Chondrocyte (in vitro differentiated cells): ENCODE measurements at regions not wholly inside any gene's neighbourhood (a gene's known extent, or its start where the extent isn't known, plus 50 kb on each side); places are given as distances from the start of the nearest gene placed in this dataset.

Experiments
- DNase-seq: peaks from one replicate; pipeline ENCODE4 v3.0.0; 2021; ENCODE audit warnings: mixed read lengths, low spot score
- H3K27ac Mint-ChIP-seq: one replicate; pipeline ENCODE4 v1.8.0; 2021; ENCODE audit warnings: mild to moderate bottlenecking, moderate library complexity, mixed read lengths; ENCODE audit not compliant: unreplicated experiment
- H3K27me3 Mint-ChIP-seq: 2 replicates; pipeline ENCODE4 v1.8.0; 2021; ENCODE audit warnings: low read depth, mixed read lengths
- H3K36me3 Mint-ChIP-seq: 2 replicates; pipeline ENCODE4 v1.8.0; 2021; ENCODE audit warnings: low read depth, mixed read lengths
- H3K4me1 Mint-ChIP-seq: 2 replicates; pipeline ENCODE4 v1.8.0; 2021; ENCODE audit warnings: low read depth, mild to moderate bottlenecking, mixed read lengths
- H3K4me3 Mint-ChIP-seq: one replicate; pipeline ENCODE4 v1.8.0; 2021; ENCODE audit warnings: mild to moderate bottlenecking, moderate library complexity, mixed read lengths; ENCODE audit not compliant: unreplicated experiment
- H3K9me3 Mint-ChIP-seq: 2 replicates; pipeline ENCODE4 v1.8.0; 2021; ENCODE audit warnings: low read depth, mixed read lengths
- CTCF ChIP-seq: fragments of 200-600 bp; sonication (generic); IDR thresholded peaks from 2 replicates; pipeline ENCODE4 v1.5.0; 2021; ENCODE audit warnings: antibody characterized with exemption, mild to moderate bottlenecking, moderate library complexity

GRCh38 chr4:93888308-93888707 lies 59.8 kb downstream of the ATOH1 start:
- H3K27me3 Mint-ChIP-seq, result peaks cover 11% of the 10 kb centered on the region
- no peaks in the 10 kb centered on the region for H3K36me3 Mint-ChIP-seq
- no peak for TF ChIP-seq CTCF
- no peak for DNase-seq
- H3K4me1 Mint-ChIP-seq, result no peaks in the 10 kb centered on the region
- H3K4me3 Mint-ChIP-seq, result no peak overlapping the region
- no peaks in the 10 kb centered on the region for H3K9me3 Mint-ChIP-seq
- no peak overlapping the region for H3K27ac Mint-ChIP-seq

- no peak for TF ChIP-seq CTCF
- Mint-ChIP-seq H3K36me3 (no peaks in the 10 kb centered on the region), H3K27me3 (peaks cover 11% of the 10 kb centered on the region), H3K27ac (no peak overlapping the region), H3K4me3 (no peak overlapping the region), H3K4me1 (no peaks in the 10 kb centered on the region), H3K9me3 (no peaks in the 10 kb centered on the region)
- DNase-seq, result no peak
Observed at GRCh38 chr4:93888768-93889167, 60.2 kb downstream of the ATOH1 start.

- Mint-ChIP-seq H3K36me3 (no peaks in the 10 kb centered on the region), H3K27ac (no peak overlapping the region), H3K9me3 (no peaks in the 10 kb centered on the region), H3K4me1 (no peaks in the 10 kb centered on the region), H3K27me3 (peaks cover 18% of the 10 kb centered on the region), H3K4me3 (no peak overlapping the region)
- DNase-seq, result no peak
- no peak for TF ChIP-seq CTCF
Observed at GRCh38 chr4:93891244-93891643, 62.7 kb downstream of the ATOH1 start.

DNA sequence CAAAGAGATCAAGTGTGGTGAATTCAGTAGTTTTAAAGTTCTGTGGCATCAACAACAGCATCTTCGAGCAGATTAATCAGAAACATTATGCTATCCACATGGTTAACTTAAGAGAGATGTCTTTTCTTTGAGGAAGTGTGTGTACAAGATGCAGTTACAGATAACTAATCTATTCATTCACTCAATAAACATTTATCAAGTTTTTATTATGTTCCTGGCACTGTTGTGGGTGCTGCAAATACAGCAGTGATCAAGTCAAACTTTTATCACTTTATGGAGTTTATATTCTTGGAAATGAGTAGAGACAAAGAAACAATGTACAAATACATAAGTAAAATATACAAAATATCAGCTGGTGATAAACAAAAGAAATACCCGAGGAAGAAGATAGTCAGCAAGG lies 66.4 kb downstream of the ATOH1 start:
- Mint-ChIP-seq H3K27ac (no peak overlapping the region), H3K4me3 (no peak overlapping the region), H3K27me3 (peaks cover 24% of the 10 kb centered on the region), H3K36me3 (no peaks in the 10 kb centered on the region), H3K9me3 (no peaks in the 10 kb centered on the region), H3K4me1 (no peaks in the 10 kb centered on the region)
- TF ChIP-seq CTCF, result no peak
- DNase-seq, result no peak

DNA sequence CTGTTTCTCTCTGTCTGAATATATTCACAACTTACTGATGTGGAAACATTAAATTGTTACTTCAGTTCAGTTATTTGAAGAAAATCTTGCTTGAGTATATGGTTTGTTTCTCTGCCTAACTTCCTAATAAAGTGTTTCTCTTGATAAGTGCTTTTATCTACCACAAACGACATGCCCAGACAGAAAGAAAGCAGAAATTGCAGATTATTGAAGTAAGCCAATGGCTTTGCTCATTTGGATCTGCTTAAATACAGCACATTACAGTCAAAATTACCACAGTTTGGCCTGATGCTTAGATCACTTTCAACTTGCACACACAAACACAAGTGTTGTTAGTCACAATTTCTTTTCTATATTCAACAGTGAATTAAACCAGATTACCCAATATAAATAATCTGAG lies 68.0 kb downstream of the ATOH1 start:
- H3K4me3 Mint-ChIP-seq, result no peak overlapping the region
- no peak for DNase-seq
- H3K9me3 Mint-ChIP-seq, result no peaks in the 10 kb centered on the region
- TF ChIP-seq CTCF, result no peak
- H3K4me1 Mint-ChIP-seq, result no peaks in the 10 kb centered on the region
- H3K27me3 Mint-ChIP-seq, result peaks cover 27% of the 10 kb centered on the region
- no peaks in the 10 kb centered on the region for H3K36me3 Mint-ChIP-seq
- no peak overlapping the region for H3K27ac Mint-ChIP-seq
